Activated CD4-positive, alpha-beta memory T cell treated with anti-CD3 and anti-CD28 coated beads for 36 hours (primary cell): ENCODE measurements at regions not wholly inside any gene's neighbourhood (a gene's known extent, or its start where the extent isn't known, plus 50 kb on each side); places are given as distances from the start of the nearest gene placed in this dataset.
"Not testable (repeated sequence)": the region's sequence is repeated elsewhere in the genome, so short reads cannot be mapped to it uniquely, and the experiment has no call there.

Experiments
- CTCF ChIA-PET: fragments of 350-600 bp; sonication (Branson Sonifier 250); formaldehyde crosslinking; loops from one replicate; lab custom pipeline; 2021; ENCODE audit warnings: antibody characterized with exemption, inconsistent platforms; lab: Charles Lee
- POLR2A ChIA-PET: fragments of 350-600 bp; sonication (Branson Sonifier 250); formaldehyde crosslinking; loops from one replicate; lab custom pipeline; 2021; ENCODE audit warnings: antibody characterized with exemption; lab: Charles Lee
- DNase-seq: peaks from one replicate; pipeline ENCODE4 v3.0.0-alpha.2; 2020
- H3K27ac Mint-ChIP-seq: one replicate; pipeline ENCODE4 v1.8.0; 2021; ENCODE audit warnings: mixed read lengths
- H3K27me3 Mint-ChIP-seq: one replicate; pipeline ENCODE4 v1.8.0; 2021; ENCODE audit warnings: mixed read lengths
- H3K36me3 Mint-ChIP-seq: one replicate; pipeline ENCODE4 v1.8.0; 2021; ENCODE audit warnings: mixed read lengths
- H3K4me1 Mint-ChIP-seq: one replicate; pipeline ENCODE4 v1.8.0; 2021; ENCODE audit warnings: low read depth, mixed read lengths
- H3K4me3 Mint-ChIP-seq: one replicate; pipeline ENCODE4 v1.8.0; 2021; ENCODE audit warnings: mild to moderate bottlenecking, mixed read lengths
- H3K9me3 Mint-ChIP-seq: one replicate; pipeline ENCODE4 v1.8.0; 2021; ENCODE audit warnings: mixed read lengths
- intact Hi-C: fragments of 100-400 bp; cut with micrococcal nuclease; formaldehyde crosslinking; loops from one replicate; pipeline ENCODE4 v1.15.1; 2023

- no peaks in the 10 kb centered on the region for H3K36me3 Mint-ChIP-seq
- no peaks in the 10 kb centered on the region for H3K9me3 Mint-ChIP-seq
- POLR2A ChIA-PET, result no interaction called here
- intact Hi-C loops, result no loop called here
- CTCF ChIA-PET, result no interaction called here
- no peaks in the 10 kb centered on the region for H3K4me1 Mint-ChIP-seq
- H3K4me3 Mint-ChIP-seq, result no peak overlapping the region
- no peak overlapping the region for H3K27ac Mint-ChIP-seq
- no peak for DNase-seq
- no peaks in the 10 kb centered on the region for H3K27me3 Mint-ChIP-seq
Measured at GRCh38 chr10:37733822-37734221, 123.6 kb downstream of the ZNF248 start.

GRCh38 chr10:37732685-37733084 is 124.7 kb downstream of the ZNF248 start:
- no peaks in the 10 kb centered on the region for H3K27me3 Mint-ChIP-seq
- no peak overlapping the region for H3K4me3 Mint-ChIP-seq
- DNase-seq, result no peak
- H3K4me1 Mint-ChIP-seq, result no peaks in the 10 kb centered on the region
- H3K36me3 Mint-ChIP-seq, result no peaks in the 10 kb centered on the region
- ChIA-PET CTCF (no interaction called here), POLR2A (no interaction called here)
- H3K27ac Mint-ChIP-seq, result no peak overlapping the region
- intact Hi-C loops, result no loop called here
- no peaks in the 10 kb centered on the region for H3K9me3 Mint-ChIP-seq

- no peaks in the 10 kb centered on the region for H3K9me3 Mint-ChIP-seq
- no peak for DNase-seq
- ChIA-PET POLR2A (interaction anchor here (0.6 kb wide), 1 partner anchor 181 kb away, joined by 6 read pairs; no protein-coding TSS in a partner anchor), CTCF (no interaction called here)
- no peaks in the 10 kb centered on the region for H3K27me3 Mint-ChIP-seq
- H3K4me3 Mint-ChIP-seq, result no peak overlapping the region
- H3K27ac Mint-ChIP-seq, result no peak overlapping the region
- no peaks in the 10 kb centered on the region for H3K4me1 Mint-ChIP-seq
- no peaks in the 10 kb centered on the region for H3K36me3 Mint-ChIP-seq
- intact Hi-C loops, result no loop called here
Measured at GRCh38 chr10:37728830-37729229, 128.6 kb downstream of the ZNF248 start.

- intact Hi-C loops, result no loop called here
- Mint-ChIP-seq H3K36me3 (no peaks in the 10 kb centered on the region), H3K27me3 (no peaks in the 10 kb centered on the region), H3K4me3 (no peak overlapping the region), H3K27ac (no peak overlapping the region), H3K4me1 (no peaks in the 10 kb centered on the region), H3K9me3 (no peaks in the 10 kb centered on the region)
- ChIA-PET POLR2A (no interaction called here), CTCF (no interaction called here)
- DNase-seq, result no peak
Measured at GRCh38 chr10:37727491-37728352, 129.7 kb downstream of the ZNF248 start.

GRCh38 chr10:37721100-37721499 is 136.3 kb downstream of the ZNF248 start:
- H3K9me3 Mint-ChIP-seq, result peaks cover 22% of the 10 kb centered on the region
- no peaks in the 10 kb centered on the region for H3K4me1 Mint-ChIP-seq
- ChIA-PET CTCF (no interaction called here), POLR2A (no interaction called here)
- no peaks in the 10 kb centered on the region for H3K36me3 Mint-ChIP-seq
- no peak for DNase-seq
- no peak overlapping the region for H3K4me3 Mint-ChIP-seq
- intact Hi-C loops, result no loop called here
- no peak overlapping the region for H3K27ac Mint-ChIP-seq
- no peaks in the 10 kb centered on the region for H3K27me3 Mint-ChIP-seq

- H3K27me3 Mint-ChIP-seq, H3K4me3 Mint-ChIP-seq, CTCF ChIA-PET, H3K27ac Mint-ChIP-seq, H3K4me1 Mint-ChIP-seq, DNase-seq, H3K36me3 Mint-ChIP-seq, intact Hi-C loops, POLR2A ChIA-PET: not testable (repeated sequence)
- peaks cover 23% of the 10 kb centered on the region for H3K9me3 Mint-ChIP-seq
Measured at GRCh38 chr10:37718060-37718459, 139.3 kb downstream of the ZNF248 start.

GRCh38 chr10:37713642-37714041 is 143.8 kb downstream of the ZNF248 start:
- POLR2A ChIA-PET, result no interaction called here
- Mint-ChIP-seq H3K4me1 (no peaks in the 10 kb centered on the region), H3K9me3 (peaks cover 18% of the 10 kb centered on the region), H3K27me3 (no peaks in the 10 kb centered on the region), H3K36me3 (no peaks in the 10 kb centered on the region), H3K4me3 (no peak overlapping the region), H3K27ac (no peak overlapping the region)
- intact Hi-C loops, result no loop called here
- CTCF ChIA-PET, result no interaction called here
- DNase-seq, result no peak

GRCh38 chr10:37713132-37713501 is 144.3 kb downstream of the ZNF248 start:
- Mint-ChIP-seq H3K27ac (no peak overlapping the region), H3K4me1 (no peaks in the 10 kb centered on the region), H3K36me3 (no peaks in the 10 kb centered on the region), H3K9me3 (peaks cover 12% of the 10 kb centered on the region), H3K27me3 (no peaks in the 10 kb centered on the region), H3K4me3 (no peak overlapping the region)
- intact Hi-C loops, result no loop called here
- CTCF ChIA-PET, result no interaction called here
- POLR2A ChIA-PET, result no interaction called here
- DNase-seq, result no peak

- no peak overlapping the region for H3K4me3 Mint-ChIP-seq
- no peak overlapping the region for H3K27ac Mint-ChIP-seq
- no peaks in the 10 kb centered on the region for H3K36me3 Mint-ChIP-seq
- H3K4me1 Mint-ChIP-seq, result no peaks in the 10 kb centered on the region
- H3K9me3 Mint-ChIP-seq, result peaks cover 7% of the 10 kb centered on the region
- intact Hi-C loops, result no loop called here
- no peak for DNase-seq
- CTCF ChIA-PET, result no interaction called here
- no peaks in the 10 kb centered on the region for H3K27me3 Mint-ChIP-seq
- POLR2A ChIA-PET, result no interaction called here
Measured at GRCh38 chr10:37712489-37713131, 144.8 kb downstream of the ZNF248 start.

GRCh38 chr10:37711617-37712488 is 145.6 kb downstream of the ZNF248 start:
- no peak overlapping the region for H3K27ac Mint-ChIP-seq
- no peaks in the 10 kb centered on the region for H3K36me3 Mint-ChIP-seq
- DNase-seq, result no peak
- H3K27me3 Mint-ChIP-seq, result no peaks in the 10 kb centered on the region
- ChIA-PET CTCF (no interaction called here), POLR2A (no interaction called here)
- intact Hi-C loops, result no loop called here
- no peak overlapping the region for H3K4me3 Mint-ChIP-seq
- H3K4me1 Mint-ChIP-seq, result no peaks in the 10 kb centered on the region
- peaks cover 2% of the 10 kb centered on the region for H3K9me3 Mint-ChIP-seq

GRCh38 chr10:37710831-37711616 is 146.4 kb downstream of the ZNF248 start:
- Mint-ChIP-seq H3K9me3 (peaks cover 6% of the 10 kb centered on the region), H3K36me3 (no peaks in the 10 kb centered on the region), H3K27me3 (no peaks in the 10 kb centered on the region), H3K4me3 (no peak overlapping the region), H3K27ac (no peak overlapping the region), H3K4me1 (no peaks in the 10 kb centered on the region)
- no peak for DNase-seq
- ChIA-PET POLR2A (no interaction called here), CTCF (no interaction called here)
- intact Hi-C loops, result no loop called here
